ENCODE measurements at regions not wholly inside any gene's neighbourhood (a gene's known extent, or its start where the extent isn't known, plus 50 kb on each side); places are given as distances from the start of the nearest gene placed in this dataset.

GRCh38 chr5:130286971-130287370 is 382.7 kb downstream of the CHSY3 start:
- Histone ChIP-seq H3K79me2 (replicated peaks; ENCODE audit: insufficient read depth) (no peaks in the 10 kb centered on the region), H3K36me3 (ENCODE audit: insufficient read depth) (no peaks in the 10 kb centered on the region), H3K4me3 (no peak overlapping the region), H3F3A (replicated peaks; ENCODE audit: low read depth) (no peaks in the 10 kb centered on the region), H3K4me1 (ENCODE audit: insufficient read depth) (no peaks in the 10 kb centered on the region), H3K27ac (ENCODE audit: low read depth) (no peak overlapping the region), H3K27me3 (ENCODE audit: insufficient read depth) (no peaks in the 10 kb centered on the region), H2AFZ (no peak overlapping the region), H3K4me2 (no peak overlapping the region), H4K20me1 (replicated peaks; ENCODE audit: insufficient read depth) (no peaks in the 10 kb centered on the region; the same call in 1 of the 2 replicates), H3K9me2 (ENCODE audit: insufficient read depth) (no peaks in the 10 kb centered on the region)
- no peak overlapping the region for H3K27ac Mint-ChIP-seq
- H3K9me3 Mint-ChIP-seq: no peaks in the 10 kb centered on the region; the same call in 2 of the 3 replicates
- no peak for TF ChIP-seq POLR2AphosphoS5 (IDR thresholded peaks at IDR 0.05; ENCODE audit: low read depth)
- ATAC-seq (no peak), DNase-seq (ENCODE audit: low spot score) (no peak)
- H3K4me1 Mint-ChIP-seq: peaks cover 3% of the 10 kb centered on the region; the same call in 2 of the 3 replicates
- H3K4me3 Mint-ChIP-seq: no peak overlapping the region
- H3K27me3 Mint-ChIP-seq (ENCODE audit: insufficient read depth, low read depth, poor library complexity): no peaks in the 10 kb centered on the region
- no peaks in the 10 kb centered on the region for H3K36me3 Mint-ChIP-seq (ENCODE audit: low read depth)

GRCh38 chr5:130282049-130282448 is 377.8 kb downstream of the CHSY3 start:
- H3K79me2 ChIP-seq (replicated peaks; ENCODE audit: insufficient read depth): no peaks in the 10 kb centered on the region
- H3K27me3 Mint-ChIP-seq (ENCODE audit: insufficient read depth, low read depth, poor library complexity): no peaks in the 10 kb centered on the region
- H3K27me3 ChIP-seq (ENCODE audit: insufficient read depth): no peaks in the 10 kb centered on the region
- no peak overlapping the region for H3K4me3 ChIP-seq
- DNase-seq (ENCODE audit: low spot score) (no peak), ATAC-seq (no peak)
- no peaks in the 10 kb centered on the region for H3K4me1 ChIP-seq (ENCODE audit: insufficient read depth)
- H3K36me3 Mint-ChIP-seq (ENCODE audit: low read depth): no peaks in the 10 kb centered on the region
- no peaks in the 10 kb centered on the region for H3F3A ChIP-seq (replicated peaks; ENCODE audit: low read depth)
- H3K4me3 Mint-ChIP-seq: no peak overlapping the region
- no peak overlapping the region for H2AFZ ChIP-seq
- no peaks in the 10 kb centered on the region; the same call in 1 of the 2 replicates for H4K20me1 ChIP-seq (replicated peaks; ENCODE audit: insufficient read depth)
- H3K9me3 Mint-ChIP-seq: no peaks in the 10 kb centered on the region
- no peak overlapping the region for H3K27ac ChIP-seq (ENCODE audit: low read depth)
- no peak overlapping the region for H3K27ac Mint-ChIP-seq
- peaks cover 3% of the 10 kb centered on the region; the same call in 2 of the 3 replicates for H3K4me1 Mint-ChIP-seq
- H3K4me2 ChIP-seq: no peak overlapping the region
- H3K9me2 ChIP-seq (ENCODE audit: insufficient read depth): no peaks in the 10 kb centered on the region
- H3K36me3 ChIP-seq (ENCODE audit: insufficient read depth): no peaks in the 10 kb centered on the region
- TF ChIP-seq POLR2AphosphoS5 (IDR thresholded peaks at IDR 0.05; ENCODE audit: low read depth) (no peak), ZNF331 (CRISPR knock-in tag; IDR thresholded peaks at IDR 0.05; ENCODE audit: low read depth) (no peak), JUNB (IDR thresholded peaks at IDR 0.05; ENCODE audit: unreplicated experiment) (no peak), REST (IDR thresholded peaks at IDR 0.05; ENCODE audit: unreplicated experiment) (no peak), EZH2 (IDR thresholded peaks at IDR 0.05; ENCODE audit: low read depth, unreplicated experiment) (no peak), CREB1 (CRISPR knock-in tag; IDR thresholded peaks at IDR 0.05; ENCODE audit: low read depth) (no peak), ETS1 (IDR thresholded peaks at IDR 0.05) (no peak), ZNF114 (CRISPR knock-in tag; IDR thresholded peaks at IDR 0.05) (no peak), STAT1 (IDR thresholded peaks at IDR 0.05; ENCODE audit: unreplicated experiment) (no peak), ZNF462 (CRISPR knock-in tag; IDR thresholded peaks at IDR 0.05) (no peak)

Data from GM23338 (cell line).